HCT116 (cell line): ENCODE measurements at regions not wholly inside any gene's neighbourhood (a gene's known extent, or its start where the extent isn't known, plus 50 kb on each side); places are given as distances from the start of the nearest gene placed in this dataset.

Experiments used
- ATAC-seq: fragments of 200-7000 bp; cut with Tn5 transposase; 2 replicates; pipeline ENCODE4 v1.9.1; 2020; ENCODE audit warnings: mild to moderate bottlenecking, moderate library complexity
- BruUV-seq: library from RNA; stranded (reverse); fragments of 400-500 nt; replicated peaks from 2 replicates; lab custom pipeline; 2021; lab: Mats Ljungman, UMichigan
- CTCF ChIA-PET: fragments of 300-600 bp; sonication (Branson Sonifier 250); formaldehyde crosslinking; loops from one replicate; lab custom pipeline; 2021; ENCODE audit warnings: antibody characterized with exemption; lab: Charles Lee
- POLR2A ChIA-PET: fragments of 300-600, 350-600 bp; sonication (Branson Sonifier 250); formaldehyde crosslinking; loops from one replicate; lab custom pipeline; 2021; ENCODE audit warnings: antibody characterized with exemption; lab: Charles Lee
- RAD21 ChIA-PET, 2 experiments: fragments of 300-600 bp; sonication (Branson Sonifier 250); formaldehyde crosslinking; loops; one replicate each; lab custom pipeline; 2023; ENCODE audit warnings: low total read pairs in 2 of 2; ENCODE audit not compliant: uncharacterized antibody in 2 of 2, unreplicated experiment in 2 of 2, low non-redundant PET in 1 of 2; lab: Charles Lee
- DNase-seq: peaks from one replicate; pipeline ENCODE4 v3.0.0-alpha.2; 2010; ENCODE audit warnings: low read depth, low spot score
- H2AFZ ChIP-seq: fragments of 200-600 bp; shearing (Covaris generic), sonication (generic); 2 replicates; pipeline ENCODE4 v1.6.1; 2017; ENCODE audit warnings: low read depth, mixed run types, mixed read lengths, antibody characterized with exemption, low read length; ENCODE audit not compliant: poor library complexity, severe bottlenecking
- H3K27ac ChIP-seq: 2 replicates; pipeline ENCODE4 v1.5.1; 2012; ENCODE audit warnings: low read depth, low read length
- H3K27me3 ChIP-seq: fragments of 200-600 bp; sonication (generic); 2 replicates; pipeline ENCODE4 v1.6.1; 2016; ENCODE audit warnings: mixed run types, low read length, mixed read lengths; ENCODE audit not compliant: insufficient read depth
- H3K36me3 ChIP-seq, 2 experiments: fragments of 200-500 bp in 1 of 2; fragments of 200-600 bp in 1 of 2; sonication (Bioruptor generic) in 1 of 2; sonication (generic) in 1 of 2; 2 replicates each; pipeline versions ENCODE4 v1.5.1 to v1.6.1; 2014 to 2016; ENCODE audit warnings: low read length in 2 of 2, inconsistent platforms in 1 of 2, mixed read lengths in 1 of 2, mixed run types in 1 of 2; ENCODE audit not compliant: insufficient read depth in 2 of 2, control insufficient read depth in 1 of 2
- H3K4me1 ChIP-seq, 2 experiments: fragments of 200-600 bp in 1 of 2; sonication (generic) in 1 of 2; 2 replicates each; pipeline versions ENCODE4 v1.5.1 to v1.6.1; 2012 to 2017; ENCODE audit warnings: low read length in 2 of 2, inconsistent platforms in 1 of 2, mild to moderate bottlenecking in 1 of 2, mixed read lengths in 1 of 2, mixed run types in 1 of 2, moderate library complexity in 1 of 2; ENCODE audit not compliant: insufficient read depth in 2 of 2, control insufficient read depth in 1 of 2
- H3K4me2 ChIP-seq: fragments of 200-600 bp; sonication (generic); 2 replicates; pipeline ENCODE4 v1.6.1; 2017; ENCODE audit warnings: mixed run types, low read length, mixed read lengths
- H3K4me3 ChIP-seq, 2 experiments: fragments of 200-600 bp in 1 of 2; sonication (generic) in 1 of 2; replicated peaks in 1 of 2; 2 replicates each; pipeline ENCODE4 v1.5.1; 2011 to 2016; ENCODE audit warnings: low read length in 2 of 2, control low read depth in 1 of 2, low read depth in 1 of 2, mild to moderate bottlenecking in 1 of 2, mixed read lengths in 1 of 2, mixed run types in 1 of 2
- H3K79me2 ChIP-seq: fragments of 200-600 bp; sonication (generic); 2 replicates; pipeline ENCODE4 v1.6.1; 2017; ENCODE audit warnings: mild to moderate bottlenecking, mixed run types, low read length, moderate library complexity, mixed read lengths; ENCODE audit not compliant: insufficient read depth
- H3K9ac ChIP-seq: fragments of 200-600 bp; sonication (generic); 2 replicates; pipeline ENCODE4 v1.6.1; 2016; ENCODE audit warnings: low read length, mixed read lengths
- H3K9me2 ChIP-seq: fragments of 200-600 bp; sonication (generic), shearing (Covaris generic); 2 replicates; pipeline ENCODE4 v1.6.1; 2017; ENCODE audit warnings: mixed run types, mild to moderate bottlenecking, moderate library complexity; ENCODE audit not compliant: insufficient read depth
- H3K9me3 ChIP-seq, 2 experiments: fragments of 200-500 bp in 1 of 2; fragments of 200-600 bp in 1 of 2; sonication (Bioruptor generic) in 1 of 2; sonication (generic) in 1 of 2; 2 replicates each; pipeline ENCODE4 v1.6.1; 2014 to 2017; ENCODE audit warnings: low read length in 2 of 2, mixed read lengths in 2 of 2, inconsistent platforms in 1 of 2, low read depth in 1 of 2, mild to moderate bottlenecking in 1 of 2, mixed run types in 1 of 2, moderate library complexity in 1 of 2; ENCODE audit not compliant: control insufficient read depth in 1 of 2, insufficient read depth in 1 of 2
- H4K20me1 ChIP-seq: fragments of 200-600 bp; sonication (generic), shearing (Covaris generic); 2 replicates; pipeline ENCODE4 v1.6.1; 2017; ENCODE audit warnings: mixed run types, mild to moderate bottlenecking, moderate library complexity; ENCODE audit not compliant: insufficient read depth
- CBX3 ChIP-seq: IDR thresholded peaks from 2 replicates; pipeline ENCODE4 v1.6.1; 2012; ENCODE audit warnings: low read depth
- CEBPB ChIP-seq: IDR thresholded peaks from 2 replicates; pipeline ENCODE4 v1.6.1; 2012; ENCODE audit warnings: low read depth
- EGR1 ChIP-seq: IDR thresholded peaks from 2 replicates; pipeline ENCODE4 v1.6.1; 2012; ENCODE audit warnings: low read depth
- EZH2 ChIP-seq: fragments of 200-600 bp; sonication (generic); IDR thresholded peaks from 2 replicates; pipeline ENCODE4 v1.6.1; 2017; ENCODE audit warnings: antibody characterized with exemption, mixed run types
- EZH2phosphoT487 ChIP-seq: fragments of 200-600 bp; IDR thresholded peaks from 2 replicates; pipeline ENCODE4 v1.6.1; 2018; ENCODE audit warnings: antibody characterized with exemption, borderline replicate concordance
- FOSL1 ChIP-seq: IDR thresholded peaks from 2 replicates; pipeline ENCODE4 v1.6.1; 2012; ENCODE audit warnings: low read depth
- POLR2A ChIP-seq: IDR thresholded peaks from 2 replicates; pipeline ENCODE4 v1.7.0; 2011; ENCODE audit warnings: borderline replicate concordance; ENCODE audit not compliant: insufficient read depth, insufficient read length; ENCODE audit errors: extremely low read depth
- POLR2AphosphoS5 ChIP-seq: IDR thresholded peaks from 2 replicates; pipeline ENCODE4 v1.6.1; 2011; ENCODE audit warnings: mild to moderate bottlenecking, low read depth, low read length, moderate library complexity
- RAD21 ChIP-seq: IDR thresholded peaks from 2 replicates; pipeline ENCODE4 v1.6.1; 2012; ENCODE audit warnings: low read depth, mild to moderate bottlenecking
- REST ChIP-seq: IDR thresholded peaks from 2 replicates; pipeline ENCODE4 v1.6.1; 2012; ENCODE audit warnings: low read depth
- SRF ChIP-seq: IDR thresholded peaks from 2 replicates; pipeline ENCODE4 v1.6.1; 2012; ENCODE audit warnings: low read depth
- TCF7L2 ChIP-seq: IDR thresholded peaks from 2 replicates; pipeline ENCODE4 v1.7.0; 2011; ENCODE audit warnings: borderline replicate concordance, inconsistent platforms; ENCODE audit not compliant: insufficient read depth, insufficient read length; ENCODE audit errors: extremely low read depth
- YY1 ChIP-seq: IDR thresholded peaks from 2 replicates; pipeline ENCODE4 v1.6.1; 2011; ENCODE audit warnings: low read length, low read depth, moderate library complexity, mild to moderate bottlenecking; ENCODE audit not compliant: insufficient replicate concordance; ENCODE audit errors: extremely low read depth
- ZFX ChIP-seq: fragments of 450-650 bp; IDR thresholded peaks from 2 replicates; pipeline ENCODE4 v1.6.1; 2017
- ZNF274 ChIP-seq: fragments of 200-500 bp; sonication (Bioruptor generic); IDR thresholded peaks from 2 replicates; pipeline ENCODE4 v1.6.1; 2014; ENCODE audit warnings: mild to moderate bottlenecking, low read depth, low read length, inconsistent platforms
- intact Hi-C: fragments of 100-400 bp; cut with micrococcal nuclease; formaldehyde crosslinking; loops from 2 replicates; pipeline ENCODE4 v1.10.0; 2022
- TF ChIP-seq, protein P1 (sequence below): IDR thresholded peaks from 2 replicates; pipeline ENCODE4 v1.6.1; 2011; ENCODE audit warnings: mild to moderate bottlenecking, low read length, moderate library complexity; ENCODE audit not compliant: insufficient replicate concordance; ENCODE audit errors: extremely low read depth
- TF ChIP-seq, protein P2 (sequence below): IDR thresholded peaks from 2 replicates; pipeline ENCODE4 v1.6.1; 2012

GRCh38 chr5:33254579-33254978 lies 186.2 kb upstream of the TARS1 start:
- ChIA-PET POLR2A (no interaction called here), RAD21 (no interaction called here), CTCF (no interaction called here)
- no peak for TF ChIP-seq POLR2A
- no peak for TF ChIP-seq POLR2AphosphoS5
- no peak for TF ChIP-seq FOSL1
- no peak for TF ChIP-seq REST
- TF ChIP-seq CBX3: no peak
- TF ChIP-seq EZH2phosphoT487: no peak
- TF ChIP-seq, protein P1, sequence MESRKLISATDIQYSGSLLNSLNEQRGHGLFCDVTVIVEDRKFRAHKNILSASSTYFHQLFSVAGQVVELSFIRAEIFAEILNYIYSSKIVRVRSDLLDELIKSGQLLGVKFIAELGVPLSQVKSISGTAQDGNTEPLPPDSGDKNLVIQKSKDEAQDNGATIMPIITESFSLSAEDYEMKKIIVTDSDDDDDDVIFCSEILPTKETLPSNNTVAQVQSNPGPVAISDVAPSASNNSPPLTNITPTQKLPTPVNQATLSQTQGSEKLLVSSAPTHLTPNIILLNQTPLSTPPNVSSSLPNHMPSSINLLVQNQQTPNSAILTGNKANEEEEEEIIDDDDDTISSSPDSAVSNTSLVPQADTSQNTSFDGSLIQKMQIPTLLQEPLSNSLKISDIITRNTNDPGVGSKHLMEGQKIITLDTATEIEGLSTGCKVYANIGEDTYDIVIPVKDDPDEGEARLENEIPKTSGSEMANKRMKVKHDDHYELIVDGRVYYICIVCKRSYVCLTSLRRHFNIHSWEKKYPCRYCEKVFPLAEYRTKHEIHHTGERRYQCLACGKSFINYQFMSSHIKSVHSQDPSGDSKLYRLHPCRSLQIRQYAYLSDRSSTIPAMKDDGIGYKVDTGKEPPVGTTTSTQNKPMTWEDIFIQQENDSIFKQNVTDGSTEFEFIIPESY: no peak
- TF ChIP-seq YY1: no peak
- TF ChIP-seq SRF: no peak
- no peak for TF ChIP-seq TCF7L2
- no peak for TF ChIP-seq RAD21
- no peak for TF ChIP-seq ZFX
- TF ChIP-seq CEBPB: no peak
- TF ChIP-seq EGR1: no peak
- TF ChIP-seq, protein P2, sequence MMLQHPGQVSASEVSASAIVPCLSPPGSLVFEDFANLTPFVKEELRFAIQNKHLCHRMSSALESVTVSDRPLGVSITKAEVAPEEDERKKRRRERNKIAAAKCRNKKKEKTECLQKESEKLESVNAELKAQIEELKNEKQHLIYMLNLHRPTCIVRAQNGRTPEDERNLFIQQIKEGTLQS: no peak
- TF ChIP-seq EZH2: no peak
- TF ChIP-seq ZNF274: no peak
- BruUV-seq: no TSS peak
- no peak overlapping the region for H2AFZ ChIP-seq
- H3K79me2 ChIP-seq: no peaks in the 10 kb centered on the region
- H3K9me2 ChIP-seq: no peaks in the 10 kb centered on the region
- peaks cover 0 to 4% of the 10 kb centered on the region in 2 experiments; a peak in 1 of 4 replicates for H3K4me1 ChIP-seq
- no peak overlapping the region for H3K27ac ChIP-seq
- H3K9ac ChIP-seq: no peak overlapping the region
- H3K36me3 ChIP-seq: no peaks in the 10 kb centered on the region
- H3K4me3 ChIP-seq: no peak overlapping the region
- DNase-seq: no peak
- H4K20me1 ChIP-seq: no peaks in the 10 kb centered on the region
- ATAC-seq: no peak
- H3K27me3 ChIP-seq: no peaks in the 10 kb centered on the region
- intact Hi-C loops: no loop called here
- H3K9me3 ChIP-seq: no peaks in the 10 kb centered on the region
- no peak overlapping the region for H3K4me2 ChIP-seq
